Cerebellar nuclear complex (tissue), 1 donor: ENCODE measurements at regions not wholly inside any gene's neighbourhood (a gene's known extent, or its start where the extent isn't known, plus 50 kb on each side); places are given as distances from the start of the nearest gene placed in this dataset.
"Not testable (repeated sequence)": the region's sequence is repeated elsewhere in the genome, so short reads cannot be mapped to it uniquely, and the experiment has no call there.

ENCODE experiments used
- DNase-seq, 2 experiments: peaks; one replicate each; lab custom pipeline; 2025; lab: John Stamatoyannopoulos, UW

- DNase-seq, result no peak
Observed at GRCh38 chr10:52599551-52600200, 172.9 kb downstream of the MBL2 start.

- not testable (repeated sequence) for DNase-seq
Observed at GRCh38 chr10:52604131-52604530, 168.5 kb downstream of the MBL2 start.

- DNase-seq, result no peak
Observed at GRCh38 chr10:52609071-52609470, 163.5 kb downstream of the MBL2 start.

- DNase-seq, result no peak
Observed at GRCh38 chr10:52609626-52610240, 162.9 kb downstream of the MBL2 start.

GRCh38 chr10:52615331-52615730 is 157.3 kb downstream of the MBL2 start:
- DNase-seq, result no peak

GRCh38 chr10:52615756-52616394 is 156.7 kb downstream of the MBL2 start:
- DNase-seq, result no peak

- DNase-seq, result no peak
Observed at GRCh38 chr10:52616395-52616764, 156.2 kb downstream of the MBL2 start.

GRCh38 chr10:52617346-52617745 is 155.2 kb downstream of the MBL2 start:
- DNase-seq, result no peak

GRCh38 chr10:52619052-52619451 is 153.5 kb downstream of the MBL2 start:
- no peak for DNase-seq

GRCh38 chr10:52621635-52622079 is 150.9 kb downstream of the MBL2 start:
- DNase-seq, result no peak

GRCh38 chr10:52623761-52624160 is 148.8 kb downstream of the MBL2 start:
- DNase-seq, result no peak

- no peak for DNase-seq
Observed at GRCh38 chr10:52627279-52627678, 145.3 kb downstream of the MBL2 start.

- DNase-seq, result no peak
Observed at GRCh38 chr10:52631146-52631545, 141.4 kb downstream of the MBL2 start.

- DNase-seq, result no peak
Observed at GRCh38 chr10:52631648-52632047, 140.9 kb downstream of the MBL2 start.

- DNase-seq, result no peak
Observed at GRCh38 chr10:52632591-52632990, 140.0 kb downstream of the MBL2 start.

GRCh38 chr10:52633266-52633665 is 139.3 kb downstream of the MBL2 start:
- DNase-seq, result no peak

- DNase-seq, result no peak
Observed at GRCh38 chr10:52635651-52636050, 136.9 kb downstream of the MBL2 start.

GRCh38 chr10:52636874-52637273 is 135.7 kb downstream of the MBL2 start:
- no peak for DNase-seq

GRCh38 chr10:52637592-52637991 is 135.0 kb downstream of the MBL2 start:
- DNase-seq, result no peak

- no peak for DNase-seq
Observed at GRCh38 chr10:52639652-52640051, 132.9 kb downstream of the MBL2 start.

GRCh38 chr10:52642208-52642607 is 130.4 kb downstream of the MBL2 start:
- no peak for DNase-seq

GRCh38 chr10:52644373-52645186 is 128.0 kb downstream of the MBL2 start:
- no peak for DNase-seq
